ENCODE measurements at regions not wholly inside any gene's neighbourhood (a gene's known extent, or its start where the extent isn't known, plus 50 kb on each side); places are given as distances from the start of the nearest gene placed in this dataset.

DNA sequence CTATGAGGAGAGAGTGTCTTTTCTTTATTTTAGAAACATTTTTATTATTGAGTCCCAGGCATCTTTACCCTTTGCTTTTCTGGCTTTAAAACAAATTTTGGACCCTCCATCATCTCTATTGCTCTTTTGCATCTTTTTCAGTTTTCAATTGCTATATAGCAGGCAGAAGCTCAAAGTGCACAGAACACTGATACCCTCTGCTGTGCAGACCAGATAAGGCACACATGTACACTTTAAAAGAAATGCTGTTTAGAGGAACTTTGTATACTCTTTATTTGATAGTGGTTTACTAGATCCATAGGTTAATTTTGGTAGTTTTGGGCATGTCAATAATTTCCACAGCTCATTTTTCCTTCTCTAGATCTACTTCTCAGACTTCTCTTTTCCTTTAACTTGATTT is 324.2 kb downstream of the SH2D4B start:
- no peak for DNase-seq

GRCh38 chr10:80870282-80870681 is 332.6 kb downstream of the SH2D4B start:
- DNase-seq, result no peak

DNA sequence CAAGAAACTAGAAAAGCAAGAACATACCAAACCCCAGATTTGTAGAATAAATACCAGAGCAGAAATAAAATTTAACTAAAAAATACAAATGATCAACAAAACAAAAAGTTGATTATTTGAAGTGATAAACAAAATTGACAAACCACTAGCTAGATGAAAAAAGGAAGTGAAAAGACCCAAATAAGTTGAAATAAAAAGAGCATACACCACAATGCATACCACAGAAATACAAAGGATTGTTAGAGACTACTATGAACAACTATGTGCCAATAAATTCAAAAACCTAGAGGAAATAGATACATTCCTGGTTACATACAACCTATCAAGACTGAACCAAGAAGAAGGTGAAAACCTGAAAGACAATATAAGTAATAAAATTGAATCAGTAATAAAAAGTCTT is 333.4 kb downstream of the SH2D4B start:
- DNase-seq, result no peak

- no peak for DNase-seq
These were observed 340.6 kb downstream of the SH2D4B start for GRCh38 chr10:80878330-80878729.

DNA sequence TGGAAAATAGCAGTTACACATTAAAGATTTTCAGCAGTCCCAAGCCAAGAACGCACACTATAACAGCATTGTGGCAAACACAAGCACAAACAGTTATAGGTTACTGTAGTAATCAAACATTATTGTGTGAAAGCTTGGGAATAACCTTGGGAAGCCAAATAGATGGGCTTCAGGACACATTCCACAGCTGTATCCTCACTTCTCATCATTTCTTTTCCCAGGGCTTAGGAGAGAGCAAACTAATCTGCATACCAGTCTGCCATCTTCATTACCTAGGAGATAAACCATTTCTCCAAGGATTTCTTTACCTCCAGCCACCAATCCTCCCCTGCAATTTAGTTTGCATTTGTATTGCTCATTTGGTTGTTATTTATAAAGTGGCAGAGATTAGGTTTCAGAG is 352.4 kb downstream of the SH2D4B start:
- no peak for DNase-seq

DNA sequence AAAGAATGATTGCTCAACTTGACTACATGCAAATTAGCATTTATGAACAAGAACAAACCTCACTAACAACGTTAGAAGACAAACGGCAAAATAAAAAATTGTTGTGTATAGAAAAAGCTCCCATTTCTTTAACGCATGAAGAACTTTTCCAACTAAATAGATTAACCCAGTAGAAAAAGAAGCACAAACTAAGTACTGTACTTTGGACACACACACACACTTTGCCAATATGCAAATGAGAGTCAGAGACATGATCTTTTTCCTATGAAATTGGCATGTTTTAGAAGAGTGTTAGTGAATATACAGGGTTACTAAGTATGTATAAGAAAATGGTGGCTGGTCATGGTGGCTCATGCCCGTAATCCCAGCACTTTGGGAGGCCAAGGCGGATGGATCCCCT is 355.6 kb downstream of the SH2D4B start:
- DNase-seq, result no peak

DNA sequence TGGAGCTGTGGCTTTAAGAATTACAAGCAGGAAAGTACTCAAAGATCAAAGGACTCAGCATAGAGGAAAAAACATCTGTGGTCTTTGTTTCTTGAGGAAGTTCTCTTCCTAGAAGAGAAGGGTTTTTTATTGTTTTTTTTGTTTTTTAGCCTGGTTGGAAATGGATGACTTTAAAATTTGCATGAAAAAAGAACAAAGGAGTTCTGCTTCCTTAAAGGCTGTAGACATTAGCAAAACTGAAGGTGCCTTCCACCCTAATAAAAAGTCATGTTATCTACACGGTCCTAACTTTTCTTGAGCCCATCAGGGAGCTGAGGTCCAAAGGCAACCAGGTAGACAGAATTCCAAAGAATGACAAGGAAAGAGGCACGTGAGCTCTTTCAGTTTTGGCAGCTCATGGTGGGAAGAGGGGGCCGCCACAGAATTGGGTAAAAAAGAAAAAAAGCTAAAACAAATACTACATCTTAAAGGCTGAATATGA is 356.6 kb downstream of the SH2D4B start:
- DNase-seq, result no peak

DNA sequence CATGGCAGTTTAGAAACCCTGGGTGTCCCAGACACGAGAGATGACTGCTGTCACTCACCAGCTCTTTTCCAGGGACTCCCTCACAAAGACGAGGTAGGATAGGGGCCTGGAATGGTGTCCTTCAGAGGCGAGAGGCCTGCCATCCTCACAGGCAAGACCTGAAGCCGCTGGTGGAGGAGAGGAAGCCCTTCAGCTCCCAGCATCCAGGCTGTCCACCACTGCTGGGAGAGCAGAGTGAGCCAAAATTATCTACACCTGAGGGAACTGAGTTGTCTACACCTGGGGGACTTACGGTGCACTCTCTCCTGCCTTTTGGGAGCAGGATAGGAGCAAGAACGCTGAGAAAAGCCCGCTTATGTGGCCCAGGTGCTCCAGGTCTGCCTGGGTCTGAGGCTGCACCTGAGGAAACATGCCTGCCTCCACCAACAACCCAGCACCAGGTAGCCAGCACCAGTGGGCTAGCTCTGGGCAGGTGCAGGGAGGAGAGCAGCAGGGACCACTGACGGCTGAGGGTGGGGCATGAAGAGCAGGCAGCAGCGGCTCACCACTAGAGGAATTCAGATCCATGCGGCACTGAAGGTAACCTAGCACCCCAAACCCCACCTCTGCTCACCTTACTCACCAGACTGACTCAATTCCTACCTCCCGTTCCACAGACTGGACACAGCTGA is 357.2 kb downstream of the SH2D4B start:
- DNase-seq, result no peak

DNA sequence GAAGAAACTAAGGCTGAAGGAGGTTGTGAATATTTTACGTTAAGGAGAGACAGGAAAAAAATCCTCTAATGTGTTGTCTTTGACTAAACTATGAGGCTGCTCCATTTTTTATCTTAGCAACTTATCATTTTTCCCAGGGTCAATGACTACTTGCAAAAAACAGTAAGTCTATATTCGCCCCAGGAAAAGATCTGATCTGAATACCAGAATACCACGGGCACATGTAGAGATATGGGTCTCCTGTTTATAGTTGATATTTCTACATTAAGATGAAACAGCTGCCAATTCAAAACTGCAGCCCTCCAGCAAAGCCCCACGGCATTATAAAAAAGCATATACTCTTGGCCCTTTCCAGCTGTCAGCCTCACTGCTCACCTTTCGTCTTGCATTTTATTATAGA is 358.4 kb downstream of the SH2D4B start:
- no peak for DNase-seq

GRCh38 chr10:80896959-80897358 is 359.3 kb downstream of the SH2D4B start:
- DNase-seq, result no peak

GRCh38 chr10:80900661-80901060 is 363.0 kb downstream of the SH2D4B start:
- DNase-seq, result no peak

DNA sequence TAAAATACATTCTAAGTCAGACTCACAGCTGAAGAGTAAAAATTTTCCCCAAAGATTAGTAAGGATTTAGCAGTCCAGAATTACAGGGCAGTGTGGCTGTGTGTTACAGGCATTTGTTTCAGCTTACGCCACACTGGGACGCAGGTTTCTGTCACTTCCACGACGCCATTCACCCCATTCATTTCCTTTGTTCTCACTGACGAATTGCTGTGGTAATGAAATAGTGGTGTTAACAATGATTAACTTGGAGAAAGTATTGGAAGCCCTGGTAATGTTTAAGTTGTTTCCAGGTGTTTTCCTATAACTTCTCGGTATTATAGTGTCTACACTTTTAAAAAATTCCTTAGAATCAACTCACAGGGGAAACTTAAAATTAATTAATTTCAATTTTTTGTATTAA is 370.9 kb downstream of the SH2D4B start:
- DNase-seq, result no peak

DNA sequence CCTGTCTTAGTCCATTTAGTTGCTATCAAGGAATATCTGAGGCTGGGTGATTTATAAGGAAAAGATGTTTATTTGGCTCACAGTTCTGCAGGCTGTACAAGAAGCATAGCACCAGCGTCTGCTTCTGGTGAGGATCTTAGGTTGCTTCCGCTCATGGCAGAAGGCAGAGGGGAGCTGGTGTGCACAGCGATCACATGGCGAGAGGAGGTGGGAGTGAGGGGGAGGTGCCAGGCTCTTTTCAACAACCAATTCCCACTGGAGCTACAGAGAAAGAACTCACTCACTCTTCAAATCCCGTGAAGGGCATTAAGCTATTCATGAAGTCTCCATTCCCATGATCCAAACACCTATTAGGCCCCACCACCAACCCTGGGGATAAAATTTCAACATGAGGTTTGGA is 371.6 kb downstream of the SH2D4B start:
- no peak for DNase-seq

- no peak for DNase-seq
These were observed 379.9 kb downstream of the SH2D4B start for GRCh38 chr10:80917636-80918035.

DNA sequence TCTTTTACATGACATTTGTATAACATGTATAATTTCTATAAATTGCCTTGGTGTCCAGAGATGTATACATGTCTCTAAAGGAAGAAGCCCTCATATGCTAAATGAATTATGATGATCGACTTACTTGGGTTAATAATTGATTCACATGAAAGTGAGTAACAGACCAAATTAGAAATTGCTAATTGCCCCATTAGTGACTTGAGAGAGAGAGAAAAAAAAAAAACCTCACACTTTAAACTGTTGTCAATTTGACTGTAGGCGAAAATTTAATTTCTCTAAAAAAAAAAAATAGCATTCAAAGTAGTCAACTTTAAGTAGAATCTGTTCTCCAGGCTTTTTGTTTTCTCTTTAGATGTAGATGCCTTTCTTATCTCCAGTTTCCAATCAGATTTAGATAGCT is 383.3 kb downstream of the SH2D4B start:
- no peak for DNase-seq

DNA sequence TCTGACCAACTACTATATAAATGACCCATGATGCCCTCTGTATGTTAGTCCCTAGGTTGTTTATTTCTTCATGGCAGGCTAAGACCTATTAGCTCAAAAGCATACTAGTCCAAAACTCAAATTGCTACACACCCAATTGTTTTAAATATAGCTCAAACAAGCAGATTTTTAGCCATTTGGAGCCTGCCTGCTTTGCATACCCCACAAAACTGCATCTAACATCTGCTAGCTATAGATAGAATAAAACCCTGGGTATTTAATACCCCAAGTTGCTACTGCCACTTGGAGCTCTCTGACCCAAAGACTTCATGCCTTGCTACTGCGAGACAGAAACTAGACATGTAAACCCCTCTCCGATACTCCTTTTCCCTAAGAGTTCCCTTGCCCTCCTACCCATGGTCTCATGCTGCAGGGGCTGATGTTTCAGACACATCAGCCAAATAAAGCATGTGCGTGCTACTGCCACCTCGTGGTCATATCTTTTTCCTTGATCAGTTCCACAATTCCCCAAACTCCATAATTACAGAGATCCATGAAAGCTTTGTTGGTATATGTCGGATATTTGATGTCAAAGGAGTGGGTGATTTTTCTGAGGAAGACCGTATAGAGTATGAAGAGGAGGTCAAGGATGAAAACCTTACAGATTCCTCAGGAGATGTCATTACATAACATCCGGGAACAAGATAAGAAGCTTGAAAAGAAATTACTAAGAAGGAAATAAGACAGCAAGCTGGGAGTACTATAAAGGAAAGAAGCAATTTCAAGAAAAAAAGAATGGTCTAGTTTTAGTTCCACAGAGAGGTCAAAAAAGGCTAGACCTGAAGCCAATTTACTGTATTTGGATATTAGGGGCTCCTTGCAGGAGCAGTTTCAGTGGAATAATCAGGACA is 386.6 kb downstream of the SH2D4B start:
- no peak for DNase-seq

- no peak for DNase-seq
These were observed 389.8 kb downstream of the SH2D4B start for GRCh38 chr10:80927419-80928078.

- no peak for DNase-seq
These were observed 401.2 kb downstream of the SH2D4B start for GRCh38 chr10:80938903-80939302.

DNA sequence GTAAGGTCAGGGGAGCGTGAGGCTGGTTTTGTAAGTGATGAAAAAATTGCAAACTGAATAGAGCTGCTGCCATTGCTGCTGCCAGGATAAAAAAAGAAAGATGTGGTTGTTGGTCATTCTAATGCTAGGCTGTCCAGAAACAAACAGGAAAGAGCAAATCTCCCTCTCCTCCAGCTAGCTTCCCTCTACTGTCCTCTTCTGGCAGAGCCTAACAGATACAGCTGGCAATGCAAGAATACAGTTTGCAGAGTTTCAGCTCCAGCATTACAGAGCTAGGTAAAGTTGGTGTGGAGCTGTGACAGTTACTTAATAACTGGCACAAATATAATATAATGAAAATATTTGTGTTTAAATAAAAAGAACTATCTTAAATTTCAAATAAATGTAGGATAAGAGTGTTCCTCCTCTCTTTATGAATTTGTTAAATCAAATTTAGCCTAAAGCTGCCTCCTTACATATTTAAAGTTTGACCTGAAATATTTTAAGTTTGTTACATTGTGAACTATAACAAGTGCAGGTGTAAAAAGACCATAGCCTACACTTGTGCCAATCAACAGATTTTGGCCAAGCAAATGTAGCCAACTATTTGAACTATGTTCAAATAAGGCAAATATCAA is 407.7 kb downstream of the SH2D4B start:
- no peak for DNase-seq

DNA sequence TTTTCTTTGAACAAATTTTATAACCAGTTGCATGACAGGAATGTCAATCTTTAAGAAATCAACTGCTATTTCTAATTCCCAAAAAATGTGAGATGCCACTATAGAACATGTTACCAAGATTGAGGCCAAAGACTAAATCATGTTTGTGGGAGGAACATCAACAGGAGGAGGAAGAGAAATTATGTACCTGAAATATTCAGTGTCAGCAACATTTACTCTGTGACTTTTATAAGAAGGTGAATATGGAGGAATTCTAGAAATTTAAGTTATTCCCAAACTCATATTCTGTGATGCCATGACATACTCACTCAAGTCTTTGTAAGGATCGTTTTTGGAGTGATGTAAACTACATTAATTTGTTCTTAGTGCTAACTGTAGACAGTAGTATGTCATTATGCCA is 408.4 kb downstream of the SH2D4B start:
- no peak for DNase-seq

- DNase-seq, result no peak
These were observed 409.4 kb downstream of the SH2D4B start for GRCh38 chr10:80946957-80947726.

DNA sequence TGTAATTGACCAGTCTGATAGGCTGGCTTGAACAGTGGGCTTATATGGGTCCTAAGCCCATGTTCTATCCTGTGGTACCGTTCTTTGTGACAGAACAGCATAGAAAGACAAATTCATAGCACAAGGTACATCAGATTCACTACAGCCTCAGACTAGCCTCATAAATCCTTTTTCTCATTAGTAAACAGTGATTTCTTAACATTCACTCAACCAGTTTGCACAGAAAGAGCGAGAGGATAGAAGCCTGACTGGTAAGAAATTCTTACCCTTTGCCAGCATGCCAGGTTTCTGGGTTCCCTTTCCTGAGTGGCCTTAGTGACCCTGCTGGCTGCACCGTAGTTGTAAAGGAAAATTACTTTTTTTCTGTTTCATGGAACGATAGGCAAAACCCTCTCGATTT is 412.1 kb downstream of the SH2D4B start:
- no peak for DNase-seq

DNA sequence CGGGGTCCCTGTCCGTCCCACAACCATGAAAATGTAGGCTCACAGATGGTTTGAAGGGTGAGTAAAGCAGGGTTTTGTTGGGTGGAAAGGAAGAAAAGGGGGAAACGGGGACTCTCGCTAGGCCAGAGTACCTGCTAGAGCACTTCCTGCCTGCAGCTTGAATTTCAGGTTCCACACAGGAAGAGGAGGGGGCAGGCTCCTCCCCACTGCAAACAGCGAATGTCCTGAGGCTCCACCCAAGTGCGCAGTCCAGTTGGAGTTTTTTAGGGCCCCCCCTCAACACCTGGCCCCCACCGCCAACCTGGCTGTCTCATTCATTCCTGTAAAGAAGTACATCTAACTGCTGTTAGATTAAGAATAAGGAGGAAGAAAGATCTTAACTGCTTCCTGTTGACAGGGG is 414.7 kb downstream of the SH2D4B start:
- DNase-seq, result no peak
